H9 (cell line): ENCODE measurements at regions not wholly inside any gene's neighbourhood (a gene's known extent, or its start where the extent isn't known, plus 50 kb on each side); places are given as distances from the start of the nearest gene placed in this dataset.

ENCODE experiments used
- DNase-seq: peaks from one replicate; pipeline ENCODE4 v3.0.0-alpha.2; 2017
- H2AFZ ChIP-seq: one replicate; pipeline ENCODE4 v1.6.1; 2013; ENCODE audit warnings: mild to moderate bottlenecking, low read length, control low read depth, moderate library complexity
- H2AK5ac ChIP-seq: 2 replicates; pipeline ENCODE4 v1.6.1; 2013; ENCODE audit warnings: low read length, control low read depth, mixed read lengths; ENCODE audit not compliant: insufficient read length
- H2BK120ac ChIP-seq: one replicate; pipeline ENCODE4 v1.6.1; 2013; ENCODE audit warnings: low read depth, mild to moderate bottlenecking, low read length, control low read depth, inconsistent platforms; ENCODE audit not compliant: poor library complexity, severe bottlenecking
- H2BK12ac ChIP-seq: 2 replicates; pipeline ENCODE4 v1.6.1; 2013; ENCODE audit warnings: low read length, control low read depth, mixed read lengths, low read depth; ENCODE audit not compliant: insufficient read length
- H2BK15ac ChIP-seq: 2 replicates; pipeline ENCODE4 v1.6.1; 2013; ENCODE audit warnings: low read depth, low read length, control low read depth
- H2BK20ac ChIP-seq: one replicate; pipeline ENCODE4 v1.6.1; 2013; ENCODE audit warnings: low read depth, mild to moderate bottlenecking, low read length, control low read depth, inconsistent platforms; ENCODE audit not compliant: poor library complexity, severe bottlenecking
- H2BK5ac ChIP-seq: 2 replicates; pipeline ENCODE4 v1.6.1; 2013; ENCODE audit warnings: low read length, control low read depth, mixed read lengths; ENCODE audit not compliant: insufficient read length
- H3K14ac ChIP-seq: 2 replicates; pipeline ENCODE4 v1.6.1; 2013; ENCODE audit warnings: low read length, control low read depth; ENCODE audit not compliant: insufficient read depth
- H3K18ac ChIP-seq: 2 replicates; pipeline ENCODE4 v1.6.1; 2013; ENCODE audit warnings: low read depth, mild to moderate bottlenecking, mixed read lengths, low read length, control low read depth; ENCODE audit not compliant: insufficient read length
- H3K23ac ChIP-seq: 2 replicates; pipeline ENCODE4 v1.6.1; 2013; ENCODE audit warnings: low read length, control low read depth, mixed read lengths, low read depth; ENCODE audit not compliant: insufficient read length
- H3K23me2 ChIP-seq: 2 replicates; pipeline ENCODE4 v1.6.1; 2013; ENCODE audit warnings: low read depth, mild to moderate bottlenecking, mixed read lengths, low read length, control low read depth; ENCODE audit not compliant: insufficient read length, poor library complexity, severe bottlenecking
- H3K27ac ChIP-seq: 2 replicates; pipeline ENCODE4 v1.5.1; 2013; ENCODE audit warnings: low read length, control low read depth, mixed read lengths, low read depth; ENCODE audit not compliant: insufficient read length
- H3K27me3 ChIP-seq: 2 replicates; pipeline ENCODE4 v1.6.1; 2013; ENCODE audit warnings: low read length, control low read depth, inconsistent platforms; ENCODE audit not compliant: insufficient read depth
- H3K4ac ChIP-seq: 2 replicates; pipeline ENCODE4 v1.6.1; 2013; ENCODE audit warnings: low read depth, mild to moderate bottlenecking, control low read depth, inconsistent platforms, low read length, moderate library complexity
- H3K4me1 ChIP-seq: 2 replicates; pipeline ENCODE4 v1.6.1; 2013; ENCODE audit warnings: low read length, control low read depth, inconsistent platforms; ENCODE audit not compliant: insufficient read depth
- H3K4me2 ChIP-seq: 2 replicates; pipeline ENCODE4 v1.6.1; 2013; ENCODE audit warnings: low read length, control low read depth, mixed read lengths; ENCODE audit not compliant: insufficient read length, insufficient read depth
- H3K56ac ChIP-seq: 2 replicates; pipeline ENCODE4 v1.6.1; 2013; ENCODE audit warnings: low read depth, mild to moderate bottlenecking, mixed read lengths, low read length, control low read depth; ENCODE audit not compliant: insufficient read length
- H3K79me1 ChIP-seq: 2 replicates; pipeline ENCODE4 v1.6.1; 2013; ENCODE audit warnings: low read depth, mild to moderate bottlenecking, moderate library complexity, low read length, control low read depth, inconsistent platforms; ENCODE audit not compliant: insufficient read depth, poor library complexity, severe bottlenecking
- H3K79me2 ChIP-seq: 2 replicates; pipeline ENCODE4 v1.6.1; 2013; ENCODE audit warnings: low read length, control low read depth, inconsistent platforms; ENCODE audit not compliant: insufficient read depth
- H3K9ac ChIP-seq: 2 replicates; pipeline ENCODE4 v1.6.1; 2013; ENCODE audit warnings: low read length, control low read depth, mixed read lengths; ENCODE audit not compliant: insufficient read length; ENCODE audit errors: extremely low read depth
- H3K9me3 ChIP-seq: one replicate; pipeline ENCODE4 v1.6.1; 2013; ENCODE audit warnings: low read depth, low read length, inconsistent platforms; ENCODE audit not compliant: control insufficient read depth
- H3T11ph ChIP-seq: one replicate; pipeline ENCODE4 v1.6.1; 2013; ENCODE audit warnings: mild to moderate bottlenecking, low read length, control low read depth, inconsistent platforms
- H4K20me1 ChIP-seq: one replicate; pipeline ENCODE4 v1.6.1; 2013; ENCODE audit not compliant: control insufficient read depth, insufficient read length, insufficient read depth
- H4K5ac ChIP-seq: 2 replicates; pipeline ENCODE4 v1.6.1; 2013; ENCODE audit warnings: low read depth, mild to moderate bottlenecking, mixed read lengths, low read length, control low read depth; ENCODE audit not compliant: insufficient read length
- H4K8ac ChIP-seq: replicated peaks from 2 replicates; pipeline ENCODE4 v1.6.1; 2013; ENCODE audit warnings: low read length, control low read depth, mixed read lengths, low read depth; ENCODE audit not compliant: insufficient read length
- H4K91ac ChIP-seq: 2 replicates; pipeline ENCODE4 v1.6.1; 2013; ENCODE audit warnings: low read depth, mild to moderate bottlenecking, moderate library complexity, mixed read lengths, low read length, control low read depth; ENCODE audit not compliant: insufficient read length
- H3K27ac Mint-ChIP-seq, 3 experiments: 2 replicates in 2 of 3; 3 replicates in 1 of 3; pipeline ENCODE4 v1.8.0; 2020 to 2021; ENCODE audit warnings: mixed read lengths in 3 of 3, mild to moderate bottlenecking in 1 of 3, moderate library complexity in 1 of 3
- H3K27me3 Mint-ChIP-seq: 2 replicates; pipeline ENCODE4 v1.8.0; 2021; ENCODE audit warnings: low read depth, mild to moderate bottlenecking, moderate library complexity, mixed read lengths
- H3K36me3 Mint-ChIP-seq, 3 experiments: 2 replicates in 2 of 3; 3 replicates in 1 of 3; pipeline ENCODE4 v1.8.0; 2020 to 2021; ENCODE audit warnings: low read depth in 3 of 3, mixed read lengths in 3 of 3; ENCODE audit not compliant: insufficient read depth in 1 of 3
- H3K4me1 Mint-ChIP-seq, 2 experiments: 2 replicates each; pipeline ENCODE4 v1.8.0; 2020; ENCODE audit warnings: mixed read lengths in 2 of 2
- H3K4me3 Mint-ChIP-seq, 2 experiments: 2 replicates in 1 of 2; 3 replicates in 1 of 2; pipeline ENCODE4 v1.8.0; 2020 to 2021; ENCODE audit warnings: mild to moderate bottlenecking in 2 of 2, mixed read lengths in 2 of 2, moderate library complexity in 1 of 2
- H3K9me3 Mint-ChIP-seq, 2 experiments: 2 replicates in 1 of 2; 3 replicates in 1 of 2; pipeline ENCODE4 v1.8.0; 2020; ENCODE audit warnings: mild to moderate bottlenecking in 2 of 2, mixed read lengths in 2 of 2, moderate library complexity in 1 of 2
- CTCF ChIP-seq: fragments of 200-600 bp; sonication (generic); conservative IDR thresholded peaks from 3 replicates; pipeline ENCODE4 v1.8.0; 2021; ENCODE audit warnings: antibody characterized with exemption, mild to moderate bottlenecking
- WGBS: extraction: QIAGEN DNeasy Blood & Tissue Kit; methylation state at CpG from one replicate; pipeline ENCODE4 v1.1.7; 2013; ENCODE audit warnings: missing lambda C conversion rate, low lambda C conversion rate, mixed read lengths; ENCODE audit not compliant: insufficient read length; ENCODE audit errors: extremely low coverage; 5-methylcytosine and 5-hydroxymethylcytosine counted together

- H3K4me3 Mint-ChIP-seq = no peak overlapping the region
- no peak overlapping the region for H3K4ac ChIP-seq
- H3K9me3 Mint-ChIP-seq = no peaks in the 10 kb centered on the region
- no peak overlapping the region for H3K18ac ChIP-seq
- H2BK12ac ChIP-seq = no peak overlapping the region
- H3K4me1 ChIP-seq = peaks cover 5% of the 10 kb centered on the region; the same call in 1 of the 2 replicates
- WGBS = no CpG with 5 or more reads among the region's 4 CpGs
- no peak overlapping the region for H4K91ac ChIP-seq
- H2BK5ac ChIP-seq = no peak overlapping the region
- no peak overlapping the region for H3K4me2 ChIP-seq
- H3K27ac Mint-ChIP-seq = no peak overlapping the region
- H2BK15ac ChIP-seq = no peak overlapping the region
- H3K79me1 ChIP-seq = no peaks in the 10 kb centered on the region
- H3K27ac ChIP-seq = no peak overlapping the region
- H3K27me3 ChIP-seq = no peaks in the 10 kb centered on the region
- peaks cover 0 to 1% (median 0%) of the 10 kb centered on the region in 3 experiments; a peak in 2 of 7 replicates for H3K36me3 Mint-ChIP-seq
- no peaks in the 10 kb centered on the region for H3K9me3 ChIP-seq
- H2AFZ ChIP-seq = no peak overlapping the region
- no peak overlapping the region for H3K23ac ChIP-seq
- no peak for DNase-seq
- H3K9ac ChIP-seq = no peak overlapping the region
- no peaks in the 10 kb centered on the region for H3K79me2 ChIP-seq
- H4K8ac ChIP-seq = no peak overlapping the region
- TF ChIP-seq CTCF = no peak
- no peak overlapping the region for H3T11ph ChIP-seq
- H2BK20ac ChIP-seq = no peak overlapping the region
- peaks cover 3% of the 10 kb centered on the region for H3K27me3 Mint-ChIP-seq
- H4K5ac ChIP-seq = no peak overlapping the region
- H3K23me2 ChIP-seq = no peaks in the 10 kb centered on the region
- no peak overlapping the region for H2BK120ac ChIP-seq
- H2AK5ac ChIP-seq = no peak overlapping the region
- H3K4me1 Mint-ChIP-seq = peaks cover 18 to 28% of the 10 kb centered on the region in 2 experiments
- no peaks in the 10 kb centered on the region for H4K20me1 ChIP-seq
- no peak overlapping the region for H3K14ac ChIP-seq
- H3K56ac ChIP-seq = no peak overlapping the region
Measured at GRCh38 chr3:137134431-137134830, 176.6 kb downstream of the IL20RB start.
